ENCODE measurements at regions not wholly inside any gene's neighbourhood (a gene's known extent, or its start where the extent isn't known, plus 50 kb on each side); places are given as distances from the start of the nearest gene placed in this dataset.
A peak's percentile ranks its signal among the peaks of the same experiment; 100 is the strongest.

- peak overlapping the region in 1 of 3 experiments; percentile 75; a peak in 2 of 7 replicates for H3K27ac Mint-ChIP-seq
- no peak overlapping the region for H4K91ac ChIP-seq (ENCODE audit: insufficient read length, low read depth, low read length)
- H3K4me1 ChIP-seq (ENCODE audit: insufficient read depth, low read length), result no peaks in the 10 kb centered on the region
- no peak overlapping the region for H3K27ac ChIP-seq (ENCODE audit: insufficient read length, low read depth, low read length)
- H2BK20ac ChIP-seq (ENCODE audit: low read depth, low read length, poor library complexity, severe bottlenecking), result no peak overlapping the region
- H2BK15ac ChIP-seq (ENCODE audit: low read depth, low read length), result no peak overlapping the region
- H3K4me2 ChIP-seq (ENCODE audit: insufficient read depth, insufficient read length, low read length), result no peak overlapping the region
- H3K27me3 ChIP-seq (ENCODE audit: insufficient read depth, low read length), result no peaks in the 10 kb centered on the region
- H3T11ph ChIP-seq (ENCODE audit: low read length), result no peak overlapping the region
- H2BK12ac ChIP-seq (ENCODE audit: insufficient read length, low read depth, low read length), result no peak overlapping the region
- no peak overlapping the region for H3K56ac ChIP-seq (ENCODE audit: insufficient read length, low read depth, low read length)
- no peak overlapping the region for H2AK5ac ChIP-seq (ENCODE audit: insufficient read length, low read length)
- H4K5ac ChIP-seq (ENCODE audit: insufficient read length, low read depth, low read length), result no peak overlapping the region
- no peak overlapping the region for H3K18ac ChIP-seq (ENCODE audit: insufficient read length, low read depth, low read length)
- no peak overlapping the region for H3K23ac ChIP-seq (ENCODE audit: insufficient read length, low read depth, low read length)
- peaks cover 9 to 12% of the 10 kb centered on the region in 2 experiments; a peak in 3 of 4 replicates for H3K4me1 Mint-ChIP-seq
- H4K20me1 ChIP-seq (ENCODE audit: control insufficient read depth, insufficient read depth, insufficient read length), result no peaks in the 10 kb centered on the region
- no peak overlapping the region for H3K4me3 Mint-ChIP-seq
- H3K9me3 ChIP-seq (ENCODE audit: control insufficient read depth, low read depth, low read length), result no peaks in the 10 kb centered on the region
- H3K79me1 ChIP-seq (ENCODE audit: insufficient read depth, low read depth, low read length, poor library complexity, severe bottlenecking), result no peaks in the 10 kb centered on the region
- H3K23me2 ChIP-seq (ENCODE audit: insufficient read length, low read depth, low read length, poor library complexity, severe bottlenecking), result no peaks in the 10 kb centered on the region
- WGBS (ENCODE audit: extremely low coverage, insufficient read length, low lambda C conversion rate), result no CpG with 5 or more reads among the region's 9 CpGs
- no peak overlapping the region for H3K14ac ChIP-seq (ENCODE audit: insufficient read depth, low read length)
- H3K4ac ChIP-seq (ENCODE audit: low read depth, low read length), result no peak overlapping the region
- H3K27me3 Mint-ChIP-seq (ENCODE audit: low read depth), result peaks cover 3% of the 10 kb centered on the region
- no peak overlapping the region for H2AFZ ChIP-seq (ENCODE audit: low read length)
- TF ChIP-seq, protein P1, sequence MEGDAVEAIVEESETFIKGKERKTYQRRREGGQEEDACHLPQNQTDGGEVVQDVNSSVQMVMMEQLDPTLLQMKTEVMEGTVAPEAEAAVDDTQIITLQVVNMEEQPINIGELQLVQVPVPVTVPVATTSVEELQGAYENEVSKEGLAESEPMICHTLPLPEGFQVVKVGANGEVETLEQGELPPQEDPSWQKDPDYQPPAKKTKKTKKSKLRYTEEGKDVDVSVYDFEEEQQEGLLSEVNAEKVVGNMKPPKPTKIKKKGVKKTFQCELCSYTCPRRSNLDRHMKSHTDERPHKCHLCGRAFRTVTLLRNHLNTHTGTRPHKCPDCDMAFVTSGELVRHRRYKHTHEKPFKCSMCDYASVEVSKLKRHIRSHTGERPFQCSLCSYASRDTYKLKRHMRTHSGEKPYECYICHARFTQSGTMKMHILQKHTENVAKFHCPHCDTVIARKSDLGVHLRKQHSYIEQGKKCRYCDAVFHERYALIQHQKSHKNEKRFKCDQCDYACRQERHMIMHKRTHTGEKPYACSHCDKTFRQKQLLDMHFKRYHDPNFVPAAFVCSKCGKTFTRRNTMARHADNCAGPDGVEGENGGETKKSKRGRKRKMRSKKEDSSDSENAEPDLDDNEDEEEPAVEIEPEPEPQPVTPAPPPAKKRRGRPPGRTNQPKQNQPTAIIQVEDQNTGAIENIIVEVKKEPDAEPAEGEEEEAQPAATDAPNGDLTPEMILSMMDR (conservative IDR thresholded peaks at IDR 0.05), result no peak
- no peak overlapping the region for H4K8ac ChIP-seq (replicated peaks; ENCODE audit: insufficient read length, low read depth, low read length)
- DNase-seq, result no peak
- no peak overlapping the region for H2BK120ac ChIP-seq (ENCODE audit: low read depth, low read length, poor library complexity, severe bottlenecking)
- no peaks in the 10 kb centered on the region for H3K9me3 Mint-ChIP-seq
- H3K9ac ChIP-seq (ENCODE audit: extremely low read depth, insufficient read length, low read length), result no peak overlapping the region
- no peak overlapping the region for H2BK5ac ChIP-seq (ENCODE audit: insufficient read length, low read length)
- no peaks in the 10 kb centered on the region for H3K79me2 ChIP-seq (ENCODE audit: insufficient read depth, low read length)
- H3K36me3 Mint-ChIP-seq (ENCODE audit: insufficient read depth in 1 of 3, low read depth in 3 of 3), result no peaks in the 10 kb centered on the region; a peak in 1 of 7 replicates
Observed at GRCh38 chr14:78075555-78076277, 94.5 kb upstream of the NRXN3 start.
